ENCODE measurements at regions not wholly inside any gene's neighbourhood (a gene's known extent, or its start where the extent isn't known, plus 50 kb on each side); places are given as distances from the start of the nearest gene placed in this dataset.

GRCh38 chr14:65997347-65997746 is 488.8 kb upstream of the CCDC196 start:
- TF ChIP-seq CTCF (IDR thresholded peaks at IDR 0.05; ENCODE audit: low read length): no peak
- TF ChIP-seq EZH2phosphoT487 (IDR thresholded peaks at IDR 0.05; ENCODE audit: low read length): no peak
- no peak for TF ChIP-seq EZH2 (optimal IDR thresholded peaks at IDR 0.05; ENCODE audit: low read depth, low read length)
- no peak for DNase-seq
- no peak overlapping the region for H3K4me2 ChIP-seq (ENCODE audit: low read depth, low read length)
- no peaks in the 10 kb centered on the region for H3K9me3 ChIP-seq (replicated peaks; ENCODE audit: insufficient read depth, low read length)
- H2AFZ ChIP-seq (ENCODE audit: low read length): no peak overlapping the region
- H3K4me3 ChIP-seq (ENCODE audit: low read length): no peak overlapping the region
- no peaks in the 10 kb centered on the region for H3K9me2 ChIP-seq (replicated peaks; ENCODE audit: insufficient read depth, low read length)
- no peak overlapping the region for H3K9ac ChIP-seq (ENCODE audit: low read length)
- H3F3A ChIP-seq (ENCODE audit: insufficient read depth, low read length): no peaks in the 10 kb centered on the region
- no peak overlapping the region for H3K27ac ChIP-seq (ENCODE audit: low read length)
- no peaks in the 10 kb centered on the region for H4K20me1 ChIP-seq (ENCODE audit: insufficient read depth, low read length)
- no peaks in the 10 kb centered on the region for H3K27me3 ChIP-seq (replicated peaks; ENCODE audit: insufficient read depth, low read length)
- H3K4me1 ChIP-seq (ENCODE audit: low read length): no peaks in the 10 kb centered on the region
- no peaks in the 10 kb centered on the region for H3K36me3 ChIP-seq (replicated peaks; ENCODE audit: insufficient read depth, low read length)
- no peaks in the 10 kb centered on the region for H3K79me2 ChIP-seq (ENCODE audit: low read length)

GRCh38 chr14:65999865-66000264 is 486.3 kb upstream of the CCDC196 start:
- no peak overlapping the region for H3K27ac ChIP-seq (ENCODE audit: low read length)
- no peak overlapping the region for H3K9ac ChIP-seq (ENCODE audit: low read length)
- no peak overlapping the region for H3K4me2 ChIP-seq (ENCODE audit: low read depth, low read length)
- no peak for DNase-seq
- H3K4me1 ChIP-seq (ENCODE audit: low read length): no peaks in the 10 kb centered on the region
- TF ChIP-seq CTCF (IDR thresholded peaks at IDR 0.05; ENCODE audit: low read length): no peak
- TF ChIP-seq EZH2phosphoT487 (IDR thresholded peaks at IDR 0.05; ENCODE audit: low read length): no peak
- no peak for TF ChIP-seq EZH2 (optimal IDR thresholded peaks at IDR 0.05; ENCODE audit: low read depth, low read length)
- H3K27me3 ChIP-seq (replicated peaks; ENCODE audit: insufficient read depth, low read length): no peaks in the 10 kb centered on the region
- no peak overlapping the region for H3K4me3 ChIP-seq (ENCODE audit: low read length)
- no peak overlapping the region for H2AFZ ChIP-seq (ENCODE audit: low read length)
- no peaks in the 10 kb centered on the region for H4K20me1 ChIP-seq (ENCODE audit: insufficient read depth, low read length)
- H3K9me2 ChIP-seq (replicated peaks; ENCODE audit: insufficient read depth, low read length): no peaks in the 10 kb centered on the region
- no peaks in the 10 kb centered on the region for H3K36me3 ChIP-seq (replicated peaks; ENCODE audit: insufficient read depth, low read length)
- no peaks in the 10 kb centered on the region for H3F3A ChIP-seq (ENCODE audit: insufficient read depth, low read length)
- no peaks in the 10 kb centered on the region for H3K9me3 ChIP-seq (replicated peaks; ENCODE audit: insufficient read depth, low read length)
- no peaks in the 10 kb centered on the region for H3K79me2 ChIP-seq (ENCODE audit: low read length)

GRCh38 chr14:66000766-66001165 is 485.4 kb upstream of the CCDC196 start:
- Histone ChIP-seq H2AFZ (ENCODE audit: low read length) (no peak overlapping the region), H3K79me2 (ENCODE audit: low read length) (no peaks in the 10 kb centered on the region), H3K36me3 (replicated peaks; ENCODE audit: insufficient read depth, low read length) (no peaks in the 10 kb centered on the region), H3K4me3 (ENCODE audit: low read length) (no peak overlapping the region), H3F3A (ENCODE audit: insufficient read depth, low read length) (no peaks in the 10 kb centered on the region), H3K9ac (ENCODE audit: low read length) (no peak overlapping the region), H3K4me2 (ENCODE audit: low read depth, low read length) (no peak overlapping the region), H3K9me3 (replicated peaks; ENCODE audit: insufficient read depth, low read length) (no peaks in the 10 kb centered on the region), H3K9me2 (replicated peaks; ENCODE audit: insufficient read depth, low read length) (no peaks in the 10 kb centered on the region), H3K27ac (ENCODE audit: low read length) (no peak overlapping the region), H4K20me1 (ENCODE audit: insufficient read depth, low read length) (no peaks in the 10 kb centered on the region), H3K27me3 (replicated peaks; ENCODE audit: insufficient read depth, low read length) (no peaks in the 10 kb centered on the region), H3K4me1 (ENCODE audit: low read length) (no peaks in the 10 kb centered on the region)
- TF ChIP-seq CTCF (IDR thresholded peaks at IDR 0.05; ENCODE audit: low read length) (no peak), EZH2 (optimal IDR thresholded peaks at IDR 0.05; ENCODE audit: low read depth, low read length) (no peak), EZH2phosphoT487 (IDR thresholded peaks at IDR 0.05; ENCODE audit: low read length) (no peak)
- no peak for DNase-seq
